ENCODE measurements at regions not wholly inside any gene's neighbourhood (a gene's known extent, or its start where the extent isn't known, plus 50 kb on each side); places are given as distances from the start of the nearest gene placed in this dataset.
A peak's percentile ranks its signal among the peaks of the same experiment; 100 is the strongest.

DNA sequence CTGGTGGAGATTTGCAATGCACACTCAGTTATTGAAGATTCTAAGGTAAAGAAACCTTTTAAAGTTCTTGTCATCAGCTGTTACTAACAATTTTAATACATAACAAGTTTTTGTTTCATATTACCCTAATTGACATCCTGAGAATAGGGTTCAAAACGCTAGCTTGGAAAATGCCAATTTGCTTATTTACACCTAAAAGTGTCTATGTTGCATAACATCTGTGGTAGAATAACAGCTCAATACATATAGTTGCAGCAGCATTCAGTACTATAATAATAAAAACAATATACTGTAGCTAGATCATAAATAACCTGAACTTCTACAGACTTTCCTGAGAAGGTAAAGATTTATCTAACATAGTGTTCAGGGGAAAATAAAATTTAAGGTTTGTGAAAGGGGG lies 219.0 kb downstream of the OSR1 start:
- DNase-seq (ENCODE audit: low spot score) = no peak

DNA sequence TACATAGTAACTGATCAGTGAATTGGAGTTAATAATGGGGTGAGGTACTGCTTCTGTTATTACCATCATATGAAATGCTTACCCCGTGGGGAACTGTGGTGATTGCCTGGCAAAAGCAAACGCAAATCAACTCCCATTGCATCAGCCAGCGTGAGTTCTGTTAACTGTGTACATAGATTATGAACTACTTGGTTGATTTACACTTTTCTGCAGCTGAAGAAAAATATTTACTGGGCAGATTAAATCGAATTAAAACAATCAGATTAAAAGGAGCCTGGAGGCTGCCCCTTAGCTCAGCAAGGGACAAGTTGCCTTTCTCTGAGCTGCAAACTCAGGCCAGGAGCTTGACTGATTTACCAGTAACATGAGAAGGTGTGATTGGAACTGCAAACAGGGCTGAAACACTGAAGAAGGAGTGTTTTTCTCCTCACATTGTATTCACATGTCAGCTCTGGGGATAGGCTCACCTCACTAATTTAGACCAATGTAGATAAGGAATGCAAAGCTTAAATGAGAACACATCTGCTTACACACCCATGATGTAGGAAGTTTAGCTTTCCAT lies 220.1 kb downstream of the OSR1 start:
- no peak for DNase-seq (ENCODE audit: low spot score)

DNA sequence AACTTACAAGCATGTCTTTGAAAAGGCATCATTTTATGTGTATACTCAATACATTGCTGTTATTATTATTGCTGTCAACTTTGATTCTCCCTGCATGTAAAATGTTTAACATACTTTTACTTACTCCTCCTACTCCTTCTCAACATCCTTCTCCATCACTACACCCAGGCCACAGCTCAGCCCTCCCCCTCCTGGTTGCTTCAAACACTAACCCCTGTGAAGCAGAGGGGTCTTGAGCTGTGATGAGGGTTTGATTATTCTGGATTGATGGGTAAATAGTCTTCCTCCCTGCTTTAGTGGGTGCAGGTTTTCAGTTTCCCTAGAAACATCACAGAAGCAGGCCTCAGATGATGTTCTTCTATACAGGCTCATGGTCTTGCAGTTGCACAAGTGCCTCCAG lies 221.0 kb downstream of the OSR1 start:
- DNase-seq (ENCODE audit: low spot score) = no peak

DNA sequence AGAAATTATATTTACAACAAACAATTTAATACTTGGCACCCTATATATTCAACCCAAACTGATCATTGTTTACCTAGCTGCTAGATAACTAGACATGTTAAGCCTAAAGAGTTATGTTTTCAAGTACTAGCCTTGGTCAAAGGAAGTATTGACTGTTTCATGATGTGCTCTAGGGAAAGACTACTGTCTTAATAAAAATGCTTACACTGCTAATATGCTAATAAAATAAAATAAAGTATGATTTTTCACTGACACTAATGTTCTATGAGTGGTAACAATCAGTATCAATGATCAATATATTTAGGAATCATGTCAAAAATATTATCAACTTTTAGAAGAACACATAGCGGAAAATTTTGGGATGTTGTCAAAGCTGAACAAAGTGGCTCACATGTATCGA lies 225.5 kb downstream of the OSR1 start:
- DNase-seq (ENCODE audit: low spot score) = no peak

DNA sequence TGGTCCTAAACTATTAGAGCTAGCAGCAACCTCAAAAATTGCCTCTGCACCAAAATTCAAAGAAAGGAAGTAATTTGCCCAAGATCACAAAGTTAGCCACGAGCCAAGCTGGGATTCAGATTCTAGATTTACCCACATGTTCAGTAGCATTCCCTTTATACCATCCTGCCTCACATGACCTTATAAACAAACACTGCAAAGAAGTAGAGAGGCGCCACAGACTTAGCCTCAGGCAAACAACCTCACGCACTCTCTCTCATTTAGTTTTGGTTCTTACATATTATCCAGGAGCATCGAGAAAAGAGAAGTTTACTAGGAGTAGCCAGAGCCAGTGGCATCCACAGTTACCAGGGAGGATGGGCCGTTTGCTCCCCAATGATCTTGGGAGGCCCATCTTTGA lies 226.6 kb downstream of the OSR1 start:
- no peak for DNase-seq (ENCODE audit: low spot score)

DNA sequence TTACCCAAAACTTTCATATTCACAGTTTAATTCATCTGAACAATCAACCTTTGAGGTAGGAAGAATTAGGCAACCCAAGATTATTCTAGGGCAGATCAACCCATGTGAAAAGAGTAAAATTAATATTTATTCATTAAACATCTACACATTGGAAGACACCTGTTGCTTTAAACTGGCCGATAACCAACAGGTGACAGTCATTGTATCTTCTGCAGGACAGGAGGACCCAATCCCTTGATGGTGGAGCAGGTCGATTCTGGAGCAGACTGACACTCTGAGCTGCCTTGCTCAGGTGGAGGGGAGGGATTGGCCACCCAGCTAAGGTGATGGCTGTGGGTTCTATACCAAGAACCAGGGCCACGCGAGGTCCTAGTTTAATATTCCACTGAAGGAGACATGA lies 230.3 kb downstream of the OSR1 start:
- DNase-seq (ENCODE audit: low spot score) = no peak

DNA sequence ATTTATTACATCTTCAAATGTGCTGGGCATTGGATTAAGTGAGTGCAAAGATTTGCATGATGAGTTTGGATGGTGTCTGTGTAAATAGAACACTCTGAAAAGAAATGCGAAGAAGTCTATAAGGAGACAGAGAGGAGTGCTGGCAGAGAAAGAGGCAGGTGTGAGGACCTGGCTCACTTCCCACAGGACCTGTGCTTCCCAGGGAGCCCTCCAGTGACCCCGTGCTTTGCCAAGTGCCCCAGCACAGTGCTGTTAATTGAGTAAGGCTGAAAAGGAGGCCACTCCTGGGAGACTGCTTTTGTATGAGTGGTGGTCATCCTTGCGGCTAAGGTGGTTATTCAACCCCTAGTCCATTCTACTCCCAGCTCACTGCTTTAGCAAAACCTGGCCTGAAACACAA lies 230.8 kb downstream of the OSR1 start:
- no peak for DNase-seq (ENCODE audit: low spot score)

DNA sequence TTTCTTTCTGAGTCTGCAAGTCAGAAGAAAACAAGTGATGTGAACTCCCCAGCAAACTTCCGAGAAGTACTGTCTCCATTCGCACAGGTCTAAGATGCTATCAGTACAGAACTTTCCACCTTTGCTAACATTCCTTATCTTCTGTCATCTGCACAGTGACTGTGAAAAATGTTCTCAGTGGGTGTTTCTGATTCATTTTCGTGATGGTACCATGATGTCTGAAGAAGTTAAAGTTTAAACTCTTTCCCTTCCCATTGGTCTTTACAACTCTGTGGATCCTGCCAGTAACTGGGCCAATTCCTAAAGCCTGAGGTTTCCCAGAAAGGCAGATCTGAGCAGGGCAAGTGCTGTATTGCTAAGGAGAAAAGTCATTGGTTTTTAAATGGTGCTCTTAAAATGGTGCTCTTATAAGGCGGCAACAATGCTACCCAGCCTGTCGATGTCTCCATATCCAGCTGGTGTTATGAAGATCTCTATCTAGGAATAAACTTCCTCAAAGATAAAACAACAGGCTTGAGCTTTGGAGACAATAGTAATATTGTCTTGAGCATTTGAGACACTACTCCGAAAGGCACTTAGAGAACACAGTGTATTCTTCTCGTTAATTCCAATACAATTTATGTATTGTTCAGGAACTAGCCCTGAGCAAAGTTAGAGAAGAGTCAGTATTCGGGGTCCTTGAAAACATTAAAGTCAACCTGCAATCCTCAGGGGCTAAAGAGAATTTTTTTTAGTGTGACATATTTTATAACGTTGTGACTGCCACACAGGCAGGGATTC lies 232.3 kb downstream of the OSR1 start:
- DNase-seq (ENCODE audit: low spot score) = no peak

DNA sequence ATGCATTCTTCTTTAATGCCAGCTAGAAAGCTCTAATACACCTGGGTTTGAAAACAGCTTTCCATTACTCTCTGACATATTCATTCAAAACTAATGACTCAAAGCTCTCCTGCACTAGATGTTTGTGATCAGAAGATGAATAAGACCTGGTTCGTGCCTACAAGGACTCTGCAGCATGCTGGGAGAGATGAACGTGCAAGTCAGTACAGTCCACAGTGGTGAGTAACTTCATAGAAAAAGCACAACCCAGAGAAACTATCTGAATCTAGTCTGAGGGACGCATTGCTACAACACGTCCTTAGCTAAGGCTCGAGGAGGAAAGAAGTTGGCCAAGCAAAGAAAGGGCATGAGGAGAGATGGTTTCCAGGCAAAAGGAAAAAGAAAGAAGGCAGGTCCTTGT lies 234.3 kb downstream of the OSR1 start:
- DNase-seq (ENCODE audit: low spot score) = no peak

DNA sequence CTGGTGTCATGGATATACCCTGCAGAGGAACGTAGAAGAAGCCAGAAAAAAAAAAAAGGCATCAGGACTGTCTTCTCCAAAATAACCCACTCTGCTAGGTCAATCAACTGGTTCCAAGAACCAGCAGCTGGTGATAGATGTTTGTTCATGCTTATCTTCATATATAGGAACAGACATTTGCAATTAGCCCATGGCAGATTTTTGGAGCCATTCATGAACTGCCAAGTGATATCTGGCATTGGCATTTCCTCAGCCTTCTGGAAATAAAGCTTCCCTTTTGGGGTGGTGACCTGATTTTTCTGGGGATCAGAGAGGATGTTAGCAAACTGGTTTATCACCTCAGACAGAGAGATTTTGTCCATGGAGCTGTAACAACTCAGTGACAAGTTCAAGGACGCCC lies 234.9 kb downstream of the OSR1 start:
- no peak for DNase-seq (ENCODE audit: low spot score)

DNA sequence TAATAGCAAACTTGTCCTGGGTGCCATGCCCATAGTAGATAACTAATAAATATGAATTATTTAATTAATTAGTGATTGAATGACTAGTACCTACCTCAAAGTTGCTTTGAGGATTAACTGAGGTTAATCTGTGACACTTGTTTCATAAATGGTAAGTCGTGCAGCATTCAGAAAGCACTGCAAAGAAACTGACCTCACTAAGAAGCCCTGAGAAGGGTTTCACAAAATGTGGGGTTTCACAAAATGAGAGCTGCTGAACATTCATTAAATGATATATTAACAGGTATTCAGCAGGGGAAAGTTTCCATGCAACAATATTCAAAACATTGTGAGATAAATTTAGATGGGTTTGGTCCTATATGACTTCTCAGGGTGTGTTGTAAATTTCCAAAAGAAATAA lies 236.2 kb downstream of the OSR1 start:
- no peak for DNase-seq (ENCODE audit: low spot score)

DNA sequence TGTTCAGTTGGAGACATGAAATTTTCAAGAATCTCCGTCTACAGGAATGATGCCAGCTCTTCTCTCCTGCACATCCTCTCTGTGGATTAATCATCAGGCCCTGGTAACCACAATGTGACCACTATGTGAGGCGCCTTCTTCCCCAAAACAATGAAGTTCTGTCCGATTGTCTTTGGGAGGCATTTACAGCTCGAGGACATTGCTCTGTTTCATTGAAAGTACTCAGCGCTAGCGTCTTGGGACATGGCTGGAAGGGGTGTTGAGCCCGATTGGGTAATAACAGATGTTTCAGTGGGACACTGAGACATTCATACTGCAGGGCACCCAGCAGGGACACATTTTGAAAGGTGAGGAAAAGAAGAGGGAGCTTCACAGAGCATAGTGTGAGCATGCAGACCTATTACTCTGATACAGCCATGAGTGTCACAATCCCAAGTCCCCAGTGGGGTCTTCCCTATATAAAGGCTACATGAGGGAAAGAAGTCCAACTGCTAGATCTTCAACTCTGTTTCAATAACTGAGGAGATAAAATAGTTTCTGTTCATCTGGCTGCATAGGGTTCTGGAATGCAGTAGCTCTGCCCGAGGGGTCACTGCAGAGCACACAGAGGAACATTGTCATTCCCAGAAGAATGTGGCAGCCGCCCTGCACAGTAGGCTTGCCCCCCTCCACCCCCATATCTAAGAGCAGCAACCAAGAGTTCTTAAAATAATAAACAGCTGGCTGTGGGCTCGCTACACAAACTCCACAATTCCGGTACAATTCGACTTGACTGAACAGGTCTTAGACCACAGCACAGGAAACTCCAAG lies 237.3 kb downstream of the OSR1 start:
- DNase-seq (ENCODE audit: low spot score) = no peak

DNA sequence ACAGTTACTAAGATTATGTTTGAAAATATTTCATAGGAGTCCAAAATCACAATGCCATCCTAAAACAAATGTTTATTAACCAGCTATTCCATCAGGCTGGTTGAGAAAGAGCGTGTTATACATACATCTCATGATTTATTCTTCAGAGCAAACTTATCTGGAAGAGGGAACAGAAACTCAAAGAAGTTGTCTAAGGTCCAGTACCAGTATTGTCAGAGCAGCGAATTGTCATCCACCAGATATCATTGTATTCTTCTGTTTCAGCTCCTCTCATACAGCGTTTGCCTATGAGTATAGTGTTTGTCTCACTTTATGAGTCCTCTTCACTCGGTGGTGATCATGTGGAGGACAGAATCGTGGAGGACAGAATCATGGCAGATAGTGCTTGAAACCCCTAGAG lies 238.2 kb downstream of the OSR1 start:
- DNase-seq (ENCODE audit: low spot score) = no peak

DNA sequence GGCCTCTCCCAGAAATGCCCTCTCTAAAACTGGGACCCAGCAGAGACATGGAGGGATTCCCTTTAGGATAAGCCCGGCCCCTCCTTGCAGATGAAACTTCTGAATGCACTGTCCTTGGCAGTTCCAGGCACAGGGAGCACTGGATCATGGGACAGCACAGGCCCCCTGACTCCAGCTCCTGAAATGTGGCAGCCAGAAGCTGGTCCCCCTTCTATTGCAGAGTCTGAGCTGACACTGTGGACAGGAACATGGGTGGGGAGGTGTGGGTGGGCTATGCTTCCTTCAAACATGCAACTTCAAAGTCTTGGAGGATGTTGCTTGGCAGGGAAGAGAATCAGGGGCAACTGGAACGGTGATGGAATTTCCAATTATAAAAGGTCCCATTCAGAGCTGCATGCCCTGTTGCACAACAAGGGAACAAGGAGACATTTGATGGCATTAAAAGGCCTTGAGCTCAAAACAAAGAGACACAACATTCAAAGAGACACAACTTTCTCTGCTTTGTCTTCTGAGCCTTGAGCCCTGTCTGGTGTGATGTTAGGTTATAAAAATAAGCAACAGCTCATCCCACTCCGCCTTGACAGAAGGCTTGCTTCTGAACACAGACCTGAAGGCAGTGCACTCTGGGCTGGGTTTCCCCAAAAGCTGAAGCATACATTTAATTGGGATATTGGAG lies 239.0 kb downstream of the OSR1 start:
- DNase-seq (ENCODE audit: low spot score) = no peak

DNA sequence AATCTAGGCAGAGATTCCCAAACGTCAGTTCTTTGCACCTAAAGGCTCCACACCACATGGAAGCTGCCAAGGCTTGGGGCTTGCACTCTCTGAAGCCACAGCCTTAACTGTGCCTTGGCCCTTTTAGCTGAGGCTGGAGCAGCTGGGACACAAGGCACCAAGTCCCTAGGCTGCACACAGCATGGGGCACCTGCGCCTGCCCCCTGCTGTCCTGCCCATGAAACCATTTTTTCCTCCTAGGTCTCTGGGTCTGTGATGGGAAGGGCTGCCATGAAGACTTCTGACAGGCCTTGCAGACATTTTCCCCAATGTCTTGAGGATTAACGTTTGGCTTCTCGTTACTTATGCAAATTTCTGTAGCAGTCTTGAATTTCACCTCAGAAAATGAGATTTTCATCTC lies 241.5 kb downstream of the OSR1 start:
- no peak for DNase-seq (ENCODE audit: low spot score)

DNA sequence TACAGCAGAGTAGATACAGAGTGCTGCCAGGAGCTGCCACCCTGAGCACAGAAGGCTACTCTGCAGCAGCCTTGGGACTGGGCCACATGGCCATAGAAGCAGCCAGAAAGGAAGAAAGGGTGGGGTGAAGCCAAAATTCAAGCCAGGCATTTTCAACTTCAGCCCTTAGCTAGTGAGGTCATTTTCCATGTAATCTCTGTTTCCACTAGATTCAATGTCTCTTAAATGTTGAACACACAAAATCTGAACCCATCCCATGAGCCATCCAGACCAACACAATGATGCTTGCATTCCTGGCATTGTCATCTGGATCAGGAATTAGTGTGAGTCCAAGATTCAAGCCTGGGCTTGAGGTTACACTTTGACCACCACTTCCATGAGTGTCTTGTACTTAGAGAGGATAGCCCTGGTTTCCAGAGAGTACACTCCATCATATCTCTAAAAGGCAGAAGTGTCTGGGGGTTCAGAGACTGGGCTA lies 243.6 kb downstream of the OSR1 start:
- DNase-seq (ENCODE audit: low spot score) = no peak

DNA sequence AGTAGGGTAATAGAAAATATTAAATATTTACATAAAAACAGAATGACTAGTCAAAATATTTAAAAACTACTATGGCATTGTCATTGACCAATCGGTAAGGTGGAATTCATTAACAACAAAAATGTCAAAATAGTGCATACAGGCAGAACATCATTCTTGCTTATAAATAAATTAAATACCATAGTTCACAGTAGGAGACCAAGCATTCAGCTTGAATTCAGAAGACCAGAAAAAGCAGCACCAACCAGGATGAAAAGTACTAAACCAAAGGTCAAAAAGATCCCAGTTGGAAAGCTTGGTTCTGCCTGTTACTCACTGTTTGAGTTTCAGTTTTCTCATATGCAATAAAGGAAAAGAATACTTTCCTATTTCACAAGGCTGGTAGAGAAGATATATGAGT lies 244.3 kb downstream of the OSR1 start:
- no peak for DNase-seq (ENCODE audit: low spot score)

DNA sequence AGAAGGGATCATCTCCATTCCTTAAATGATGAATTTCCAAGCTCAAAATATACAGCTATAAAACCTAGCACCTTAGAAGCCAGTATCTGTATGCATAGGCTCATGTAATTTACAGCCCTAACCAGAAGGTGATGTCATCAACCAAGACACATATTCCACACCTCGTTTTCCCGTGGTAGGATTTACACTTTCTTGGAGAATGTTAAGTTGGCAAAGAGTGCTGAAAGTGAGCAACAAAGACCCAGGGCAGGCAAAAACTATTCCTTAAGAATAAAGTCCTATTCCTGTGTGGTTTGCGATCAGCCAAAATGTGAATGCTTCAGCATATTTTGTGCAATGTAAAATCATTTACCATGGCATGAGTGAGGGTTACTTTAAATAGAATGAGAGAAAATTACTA lies 247.1 kb downstream of the OSR1 start:
- no peak for DNase-seq (ENCODE audit: low spot score)

DNA sequence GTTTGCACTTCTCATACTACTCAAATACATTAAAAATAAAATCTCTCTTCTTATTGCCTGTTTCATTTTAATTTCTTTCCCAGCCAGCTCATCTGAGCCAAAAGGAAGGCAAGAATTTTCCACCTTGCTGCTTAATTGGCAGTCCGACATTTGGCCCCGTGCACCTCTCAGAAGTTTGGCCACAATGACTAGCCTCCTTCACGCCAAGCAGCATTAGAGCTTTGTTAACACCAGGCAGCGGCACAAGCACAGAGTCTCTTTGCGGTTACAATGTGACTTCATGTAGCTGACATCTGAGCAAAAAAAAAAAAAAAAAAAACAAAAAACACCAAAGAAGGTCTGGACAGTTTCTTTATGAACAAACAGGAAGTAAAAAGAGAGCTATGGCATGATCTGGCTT lies 248.9 kb downstream of the OSR1 start:
- no peak for DNase-seq (ENCODE audit: low spot score)

DNA sequence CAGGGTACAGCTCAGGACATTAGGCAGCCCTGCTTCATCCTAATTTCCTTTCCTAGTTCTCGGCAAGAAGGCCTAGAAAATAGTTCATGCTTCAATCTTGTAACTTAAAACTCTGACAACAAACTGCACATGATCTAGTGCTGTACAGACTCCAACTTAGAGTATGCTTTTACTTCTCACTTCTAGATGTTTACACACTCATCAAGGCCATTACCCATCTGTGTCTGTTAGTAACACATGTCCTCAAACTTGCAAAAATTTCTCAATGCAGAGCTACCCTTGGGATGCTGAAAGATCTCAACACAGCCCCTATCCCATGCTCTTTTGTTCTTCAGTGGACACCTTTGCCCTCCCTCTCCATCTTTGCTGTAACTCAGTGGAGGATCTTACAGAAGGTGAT lies 252.0 kb downstream of the OSR1 start:
- DNase-seq (ENCODE audit: low spot score) = no peak

DNA sequence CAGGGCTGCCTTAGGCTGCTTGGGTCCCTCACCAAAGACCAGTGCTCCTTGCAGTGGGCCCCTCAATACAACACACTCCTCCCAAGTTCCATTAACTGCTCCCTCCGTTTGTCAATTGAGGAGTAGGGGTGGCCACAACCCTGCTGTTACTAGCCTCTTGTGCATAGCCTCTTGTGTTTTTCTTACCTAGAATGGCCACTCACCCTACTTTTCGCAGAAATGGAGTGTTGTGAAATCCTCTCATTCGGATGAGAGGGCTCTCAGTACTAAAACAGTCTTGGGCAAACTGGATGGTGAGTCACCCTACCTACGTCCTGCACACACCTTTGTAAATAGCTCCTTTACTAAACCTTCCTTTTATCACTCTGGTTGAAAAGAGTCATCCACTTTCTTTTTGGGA lies 253.9 kb downstream of the OSR1 start:
- DNase-seq (ENCODE audit: low spot score) = peak; percentile 59

DNA sequence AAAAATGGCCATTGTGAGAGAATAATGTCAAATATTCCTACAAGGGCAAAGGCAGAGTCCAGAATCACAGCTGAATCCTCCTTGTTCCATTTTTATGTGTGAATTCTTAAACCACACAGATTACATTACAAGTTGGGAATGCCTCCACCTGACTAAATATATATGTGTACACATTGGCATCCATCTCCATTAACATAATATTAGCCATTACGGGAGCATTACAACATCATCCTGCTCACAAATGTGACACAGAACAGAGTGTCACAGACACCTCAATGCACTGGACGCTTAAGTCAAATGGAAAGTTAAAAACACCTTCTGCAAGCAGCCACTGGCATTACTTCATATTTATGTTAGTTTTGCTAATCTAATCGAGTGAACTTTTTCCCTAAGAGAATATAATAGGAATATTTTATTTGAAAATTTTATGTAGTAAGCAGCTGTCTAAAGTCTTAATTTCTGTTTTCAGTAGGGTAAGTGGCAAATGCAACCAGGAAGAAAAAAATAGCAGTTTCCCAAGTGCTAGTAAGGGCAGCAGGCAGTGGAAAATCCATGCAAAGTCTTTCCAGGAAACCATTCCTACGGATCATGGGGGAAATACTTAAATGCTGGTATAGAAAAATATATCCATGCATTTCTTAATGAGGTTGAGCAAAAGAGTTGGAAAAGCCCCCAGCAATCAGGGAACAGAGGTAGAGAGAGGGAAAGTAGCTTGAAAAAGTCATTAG lies 255.6 kb downstream of the OSR1 start:
- DNase-seq (ENCODE audit: low spot score) = no peak

Data from HT-29 (cell line).